Activated T-helper 2 cell treated with anti-CD3 and anti-CD28 coated beads, Interferon-gamma antibody, Interleukin-2, Interleukin-4, amounts not matched to agents 10 μg/mL and 5 μg/mL and 100 μg/mL, durations not matched to agents 14 hours and 24 hours and 36 hours (primary cell): ENCODE measurements at regions not wholly inside any gene's neighbourhood (a gene's known extent, or its start where the extent isn't known, plus 50 kb on each side); places are given as distances from the start of the nearest gene placed in this dataset.
"Not testable (repeated sequence)": the region's sequence is repeated elsewhere in the genome, so short reads cannot be mapped to it uniquely, and the experiment has no call there.

Experiments used
- DNase-seq: peaks from one replicate; pipeline ENCODE4 v3.0.0; 2021; ENCODE audit warnings: low spot score
- H3K27ac Mint-ChIP-seq: one replicate; pipeline ENCODE4 v1.8.0; 2021; ENCODE audit warnings: mixed read lengths
- H3K27me3 Mint-ChIP-seq: one replicate; pipeline ENCODE4 v1.8.0; 2021; ENCODE audit warnings: low read depth, mixed read lengths
- H3K36me3 Mint-ChIP-seq: one replicate; pipeline ENCODE4 v1.8.0; 2021; ENCODE audit warnings: low read depth, mixed read lengths
- H3K4me1 Mint-ChIP-seq: one replicate; pipeline ENCODE4 v1.8.0; 2021; ENCODE audit warnings: low read depth, mixed read lengths
- H3K4me3 Mint-ChIP-seq: one replicate; pipeline ENCODE4 v1.8.0; 2021; ENCODE audit warnings: low read depth, mild to moderate bottlenecking, moderate library complexity, mixed read lengths
- H3K9me3 Mint-ChIP-seq: one replicate; pipeline ENCODE4 v1.8.0; 2021; ENCODE audit warnings: mixed read lengths
- intact Hi-C: fragments of 100-400 bp; cut with micrococcal nuclease; formaldehyde crosslinking; loops from one replicate; pipeline ENCODE4 v1.15.1; 2023

GRCh38 chr7:142529591-142529990 is 219.7 kb upstream of the PRSS1 start:
- no peak overlapping the region for H3K27ac Mint-ChIP-seq
- intact Hi-C loops, result no loop called here
- H3K4me3 Mint-ChIP-seq, result peak overlapping the region; percentile 40
- DNase-seq, result no peak
- no peaks in the 10 kb centered on the region for H3K9me3 Mint-ChIP-seq
- no peaks in the 10 kb centered on the region for H3K36me3 Mint-ChIP-seq
- H3K27me3 Mint-ChIP-seq, result peaks cover 5% of the 10 kb centered on the region
- no peaks in the 10 kb centered on the region for H3K4me1 Mint-ChIP-seq

GRCh38 chr7:142528608-142529408 is 220.5 kb upstream of the PRSS1 start:
- Mint-ChIP-seq H3K27ac (peak overlapping the region; percentile 23), H3K36me3 (no peaks in the 10 kb centered on the region), H3K27me3 (peaks cover 5% of the 10 kb centered on the region), H3K4me3 (peak overlapping the region; percentile 40), H3K4me1 (no peaks in the 10 kb centered on the region), H3K9me3 (no peaks in the 10 kb centered on the region)
- no peak for DNase-seq
- intact Hi-C loops, result no loop called here

GRCh38 chr7:142523821-142524460 is 225.3 kb upstream of the PRSS1 start:
- no peaks in the 10 kb centered on the region for H3K9me3 Mint-ChIP-seq
- peaks cover 3% of the 10 kb centered on the region for H3K27me3 Mint-ChIP-seq
- H3K27ac Mint-ChIP-seq, result no peak overlapping the region
- intact Hi-C loops, result no loop called here
- DNase-seq, result no peak
- H3K36me3 Mint-ChIP-seq, result no peaks in the 10 kb centered on the region
- H3K4me3 Mint-ChIP-seq, result no peak overlapping the region
- peaks cover 8% of the 10 kb centered on the region for H3K4me1 Mint-ChIP-seq

- intact Hi-C loops, result no loop called here
- Mint-ChIP-seq H3K4me1 (peaks cover 8% of the 10 kb centered on the region), H3K27me3 (peaks cover 3% of the 10 kb centered on the region), H3K9me3 (no peaks in the 10 kb centered on the region), H3K36me3 (no peaks in the 10 kb centered on the region), H3K4me3 (no peak overlapping the region), H3K27ac (no peak overlapping the region)
- no peak for DNase-seq
These were observed 226.5 kb upstream of the PRSS1 start for GRCh38 chr7:142522735-142523134.

GRCh38 chr7:142520885-142521284 is 228.4 kb upstream of the PRSS1 start:
- peaks cover 12% of the 10 kb centered on the region for H3K4me1 Mint-ChIP-seq
- intact Hi-C loops, result loop anchor here (1.0 kb wide), 1 partner anchor 19 kb away; no protein-coding TSS in a partner anchor
- not testable (repeated sequence) for H3K4me3 Mint-ChIP-seq, H3K27me3 Mint-ChIP-seq, H3K36me3 Mint-ChIP-seq, H3K9me3 Mint-ChIP-seq, DNase-seq
- H3K27ac Mint-ChIP-seq, result peak overlapping the region; percentile 64

- H3K9me3 Mint-ChIP-seq, H3K36me3 Mint-ChIP-seq, H3K4me3 Mint-ChIP-seq, DNase-seq, H3K27me3 Mint-ChIP-seq, intact Hi-C loops: not testable (repeated sequence)
- Mint-ChIP-seq H3K27ac (peak overlapping the region; percentile 64), H3K4me1 (peaks cover 12% of the 10 kb centered on the region)
These were observed 228.8 kb upstream of the PRSS1 start for GRCh38 chr7:142520455-142520854.

GRCh38 chr7:142519079-142520078 is 229.9 kb upstream of the PRSS1 start:
- H3K4me3 Mint-ChIP-seq, result no peak overlapping the region
- H3K36me3 Mint-ChIP-seq, result no peaks in the 10 kb centered on the region
- peaks cover 6% of the 10 kb centered on the region for H3K27me3 Mint-ChIP-seq
- no peak for DNase-seq
- no peak overlapping the region for H3K27ac Mint-ChIP-seq
- intact Hi-C loops, result no loop called here
- H3K9me3 Mint-ChIP-seq, result no peaks in the 10 kb centered on the region
- peaks cover 14% of the 10 kb centered on the region for H3K4me1 Mint-ChIP-seq

GRCh38 chr7:142516038-142516501 is 233.2 kb upstream of the PRSS1 start:
- no peaks in the 10 kb centered on the region for H3K9me3 Mint-ChIP-seq
- no peak overlapping the region for H3K4me3 Mint-ChIP-seq
- intact Hi-C loops, result no loop called here
- H3K4me1 Mint-ChIP-seq, result peaks cover 14% of the 10 kb centered on the region
- DNase-seq, result no peak
- peaks cover 4% of the 10 kb centered on the region for H3K27me3 Mint-ChIP-seq
- no peak overlapping the region for H3K27ac Mint-ChIP-seq
- H3K36me3 Mint-ChIP-seq, result no peaks in the 10 kb centered on the region

- H3K4me3 Mint-ChIP-seq, H3K27ac Mint-ChIP-seq, H3K27me3 Mint-ChIP-seq, H3K36me3 Mint-ChIP-seq, DNase-seq, intact Hi-C loops, H3K4me1 Mint-ChIP-seq, H3K9me3 Mint-ChIP-seq: not testable (repeated sequence)
These were observed 234.6 kb upstream of the PRSS1 start for GRCh38 chr7:142514716-142515115.

GRCh38 chr7:142513178-142513955 is 235.9 kb upstream of the PRSS1 start:
- no peak for DNase-seq
- intact Hi-C loops, result no loop called here
- peaks cover 4% of the 10 kb centered on the region for H3K27me3 Mint-ChIP-seq
- H3K27ac Mint-ChIP-seq, result no peak overlapping the region
- peaks cover 6% of the 10 kb centered on the region for H3K4me1 Mint-ChIP-seq
- no peaks in the 10 kb centered on the region for H3K36me3 Mint-ChIP-seq
- H3K4me3 Mint-ChIP-seq, result no peak overlapping the region
- no peaks in the 10 kb centered on the region for H3K9me3 Mint-ChIP-seq

GRCh38 chr7:142511801-142512200 is 237.5 kb upstream of the PRSS1 start:
- H3K27me3 Mint-ChIP-seq, result peaks cover 4% of the 10 kb centered on the region
- H3K9me3 Mint-ChIP-seq, result no peaks in the 10 kb centered on the region
- H3K36me3 Mint-ChIP-seq, result no peaks in the 10 kb centered on the region
- DNase-seq, result no peak
- no peak overlapping the region for H3K4me3 Mint-ChIP-seq
- intact Hi-C loops, result no loop called here
- H3K4me1 Mint-ChIP-seq, result peaks cover 11% of the 10 kb centered on the region
- no peak overlapping the region for H3K27ac Mint-ChIP-seq

GRCh38 chr7:142511374-142511773 is 237.9 kb upstream of the PRSS1 start:
- no peaks in the 10 kb centered on the region for H3K9me3 Mint-ChIP-seq
- H3K27ac Mint-ChIP-seq, result no peak overlapping the region
- DNase-seq, result no peak
- H3K36me3 Mint-ChIP-seq, result no peaks in the 10 kb centered on the region
- H3K4me1 Mint-ChIP-seq, result peaks cover 11% of the 10 kb centered on the region
- peaks cover 4% of the 10 kb centered on the region for H3K27me3 Mint-ChIP-seq
- no peak overlapping the region for H3K4me3 Mint-ChIP-seq
- intact Hi-C loops, result no loop called here
